Neural cell (in vitro differentiated cells): ENCODE measurements at regions not wholly inside any gene's neighbourhood (a gene's known extent, or its start where the extent isn't known, plus 50 kb on each side); places are given as distances from the start of the nearest gene placed in this dataset.

Source experiments
- H2AFZ ChIP-seq: fragments of 200-600, 300-800 bp; sonication (generic), shearing (Covaris generic); 2 replicates; pipeline ENCODE4 v1.6.0; 2014; ENCODE audit warnings: low read depth, mild to moderate bottlenecking, antibody characterized with exemption, low read length, moderate library complexity
- H3F3A ChIP-seq: fragments of 200-600 bp; shearing (Covaris generic); 2 replicates; pipeline ENCODE4 v1.6.1; 2016; ENCODE audit warnings: mild to moderate bottlenecking, moderate library complexity, mixed read lengths, antibody characterized with exemption, low read length; ENCODE audit not compliant: insufficient read depth, poor library complexity, severe bottlenecking
- H3K27ac ChIP-seq: fragments of 200-600, 300-800 bp; sonication (generic), shearing (Covaris generic); 2 replicates; pipeline ENCODE4 v1.5.1; 2014; ENCODE audit warnings: mild to moderate bottlenecking, low read length, moderate library complexity
- H3K27me3 ChIP-seq: fragments of 300-800, 200-600 bp; sonication (generic), shearing (Covaris generic); 2 replicates; pipeline ENCODE4 v1.6.0; 2014; ENCODE audit warnings: mild to moderate bottlenecking, low read depth, low read length, moderate library complexity; ENCODE audit not compliant: insufficient read depth
- H3K36me3 ChIP-seq: fragments of 300-800, 200-600 bp; sonication (generic), shearing (Covaris generic); 2 replicates; pipeline ENCODE4 v1.5.1; 2014; ENCODE audit warnings: mild to moderate bottlenecking, antibody characterized with exemption, low read length, moderate library complexity; ENCODE audit not compliant: insufficient read depth
- H3K4me2 ChIP-seq: fragments of 300-800, 200-600 bp; sonication (generic), shearing (Covaris generic); 2 replicates; pipeline ENCODE4 v1.6.0; 2014; ENCODE audit warnings: mild to moderate bottlenecking, low read length
- H3K4me3 ChIP-seq: fragments of 300-800, 200-600 bp; sonication (generic), shearing (Covaris generic); 2 replicates; pipeline ENCODE4 v1.5.1; 2014; ENCODE audit warnings: mild to moderate bottlenecking, low read length, moderate library complexity
- H3K79me2 ChIP-seq: fragments of 200-600 bp; shearing (Covaris generic); replicated peaks from 2 replicates; pipeline ENCODE4 v1.6.0; 2014; ENCODE audit warnings: mild to moderate bottlenecking, low read length, moderate library complexity; ENCODE audit not compliant: insufficient read depth
- H3K9ac ChIP-seq: fragments of 300-800, 200-600 bp; sonication (generic), shearing (Covaris generic); 2 replicates; pipeline ENCODE4 v1.6.1; 2016; ENCODE audit warnings: mild to moderate bottlenecking, low read length, mixed read lengths
- H3K9me2 ChIP-seq: fragments of 200-600 bp; shearing (Covaris generic); 2 replicates; pipeline ENCODE4 v1.6.1; 2016; ENCODE audit warnings: mild to moderate bottlenecking, low read length, mixed read lengths; ENCODE audit not compliant: insufficient read depth
- H3K9me3 ChIP-seq: fragments of 200-600, 300-800 bp; sonication (generic), shearing (Covaris generic); 2 replicates; pipeline ENCODE4 v1.6.1; 2016; ENCODE audit warnings: mild to moderate bottlenecking, mixed run types, low read length, moderate library complexity, mixed read lengths
- H4K20me1 ChIP-seq: fragments of 200-600 bp; shearing (Covaris generic); 2 replicates; pipeline ENCODE4 v1.6.1; 2016; ENCODE audit warnings: mild to moderate bottlenecking, mixed run types; ENCODE audit not compliant: insufficient read depth
- EP300 ChIP-seq: fragments of 450-650 bp; conservative IDR thresholded peaks from 2 replicates; pipeline ENCODE4 v1.6.1; 2014; ENCODE audit warnings: antibody characterized with exemption, mild to moderate bottlenecking, moderate library complexity; ENCODE audit not compliant: poor library complexity, severe bottlenecking
- EZH2 ChIP-seq: fragments of 200-600, 300-800 bp; shearing (Covaris generic), sonication (generic); IDR thresholded peaks from 2 replicates; pipeline ENCODE4 v1.6.1; 2014; ENCODE audit warnings: antibody characterized with exemption, low read length, borderline replicate concordance, mild to moderate bottlenecking; ENCODE audit not compliant: insufficient read depth, poor library complexity, severe bottlenecking
- MXI1 ChIP-seq: fragments of 450-650 bp; conservative IDR thresholded peaks from 2 replicates; pipeline ENCODE4 v1.6.1; 2014; ENCODE audit warnings: antibody characterized with exemption, mild to moderate bottlenecking; ENCODE audit not compliant: poor library complexity, severe bottlenecking
- POLR2AphosphoS5 ChIP-seq: IDR thresholded peaks from 2 replicates; pipeline ENCODE4 v1.6.1; 2012
- RAD21 ChIP-seq: fragments of 450-650 bp; conservative IDR thresholded peaks from 2 replicates; pipeline ENCODE4 v1.6.1; 2014; ENCODE audit warnings: antibody characterized with exemption, mild to moderate bottlenecking, moderate library complexity
- SMC3 ChIP-seq: fragments of 450-650 bp; conservative IDR thresholded peaks from 2 replicates; pipeline ENCODE4 v1.6.1; 2014; ENCODE audit warnings: antibody characterized with exemption, mild to moderate bottlenecking, moderate library complexity; ENCODE audit not compliant: poor library complexity
- TAF1 ChIP-seq: IDR thresholded peaks from 2 replicates; pipeline ENCODE4 v1.6.1; 2012; ENCODE audit warnings: low read depth
- TF ChIP-seq, protein P1 (sequence below): fragments of 450-650 bp; IDR thresholded peaks from 2 replicates; pipeline ENCODE4 v1.5.1; 2014; ENCODE audit warnings: antibody characterized with exemption, mild to moderate bottlenecking, moderate library complexity; ENCODE audit not compliant: poor library complexity, severe bottlenecking
- TF ChIP-seq, protein P2 (sequence below): IDR thresholded peaks from 2 replicates; pipeline ENCODE4 v1.6.1; 2012; ENCODE audit warnings: borderline replicate concordance

DNA sequence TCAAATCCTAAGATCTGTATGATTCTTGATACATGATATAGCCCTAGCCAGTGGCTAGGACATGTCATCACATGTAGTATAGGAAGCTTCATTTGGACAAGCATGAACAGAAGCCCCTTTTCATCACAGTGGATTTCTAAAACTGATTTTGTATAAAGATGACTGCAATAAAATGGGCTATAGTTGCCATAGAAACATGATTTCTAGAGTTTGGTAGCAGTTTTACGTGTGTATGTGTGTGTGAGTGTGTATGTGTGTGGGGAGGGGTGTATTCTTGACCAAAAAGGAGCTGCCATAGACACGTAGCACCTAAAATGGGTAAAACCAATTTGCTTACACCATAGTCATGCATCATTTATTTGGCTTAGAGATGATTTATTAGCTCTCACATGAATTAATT, 200.5 kb upstream of the CNR1 start:
- no peak overlapping the region for H3K4me2 ChIP-seq
- H3K79me2 ChIP-seq: no peaks in the 10 kb centered on the region
- H3K27me3 ChIP-seq: no peaks in the 10 kb centered on the region
- H3K27ac ChIP-seq: no peak overlapping the region
- no peaks in the 10 kb centered on the region for H3K9me3 ChIP-seq
- H3F3A ChIP-seq: no peaks in the 10 kb centered on the region
- no peak overlapping the region for H3K9ac ChIP-seq
- no peak overlapping the region for H3K4me3 ChIP-seq
- TF ChIP-seq EP300 (no peak), EZH2 (no peak), TAF1 (no peak), MXI1 (no peak), POLR2AphosphoS5 (no peak), SMC3 (no peak)
- TF ChIP-seq, protein P1, sequence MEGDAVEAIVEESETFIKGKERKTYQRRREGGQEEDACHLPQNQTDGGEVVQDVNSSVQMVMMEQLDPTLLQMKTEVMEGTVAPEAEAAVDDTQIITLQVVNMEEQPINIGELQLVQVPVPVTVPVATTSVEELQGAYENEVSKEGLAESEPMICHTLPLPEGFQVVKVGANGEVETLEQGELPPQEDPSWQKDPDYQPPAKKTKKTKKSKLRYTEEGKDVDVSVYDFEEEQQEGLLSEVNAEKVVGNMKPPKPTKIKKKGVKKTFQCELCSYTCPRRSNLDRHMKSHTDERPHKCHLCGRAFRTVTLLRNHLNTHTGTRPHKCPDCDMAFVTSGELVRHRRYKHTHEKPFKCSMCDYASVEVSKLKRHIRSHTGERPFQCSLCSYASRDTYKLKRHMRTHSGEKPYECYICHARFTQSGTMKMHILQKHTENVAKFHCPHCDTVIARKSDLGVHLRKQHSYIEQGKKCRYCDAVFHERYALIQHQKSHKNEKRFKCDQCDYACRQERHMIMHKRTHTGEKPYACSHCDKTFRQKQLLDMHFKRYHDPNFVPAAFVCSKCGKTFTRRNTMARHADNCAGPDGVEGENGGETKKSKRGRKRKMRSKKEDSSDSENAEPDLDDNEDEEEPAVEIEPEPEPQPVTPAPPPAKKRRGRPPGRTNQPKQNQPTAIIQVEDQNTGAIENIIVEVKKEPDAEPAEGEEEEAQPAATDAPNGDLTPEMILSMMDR: no peak
- TF ChIP-seq, protein P2, sequence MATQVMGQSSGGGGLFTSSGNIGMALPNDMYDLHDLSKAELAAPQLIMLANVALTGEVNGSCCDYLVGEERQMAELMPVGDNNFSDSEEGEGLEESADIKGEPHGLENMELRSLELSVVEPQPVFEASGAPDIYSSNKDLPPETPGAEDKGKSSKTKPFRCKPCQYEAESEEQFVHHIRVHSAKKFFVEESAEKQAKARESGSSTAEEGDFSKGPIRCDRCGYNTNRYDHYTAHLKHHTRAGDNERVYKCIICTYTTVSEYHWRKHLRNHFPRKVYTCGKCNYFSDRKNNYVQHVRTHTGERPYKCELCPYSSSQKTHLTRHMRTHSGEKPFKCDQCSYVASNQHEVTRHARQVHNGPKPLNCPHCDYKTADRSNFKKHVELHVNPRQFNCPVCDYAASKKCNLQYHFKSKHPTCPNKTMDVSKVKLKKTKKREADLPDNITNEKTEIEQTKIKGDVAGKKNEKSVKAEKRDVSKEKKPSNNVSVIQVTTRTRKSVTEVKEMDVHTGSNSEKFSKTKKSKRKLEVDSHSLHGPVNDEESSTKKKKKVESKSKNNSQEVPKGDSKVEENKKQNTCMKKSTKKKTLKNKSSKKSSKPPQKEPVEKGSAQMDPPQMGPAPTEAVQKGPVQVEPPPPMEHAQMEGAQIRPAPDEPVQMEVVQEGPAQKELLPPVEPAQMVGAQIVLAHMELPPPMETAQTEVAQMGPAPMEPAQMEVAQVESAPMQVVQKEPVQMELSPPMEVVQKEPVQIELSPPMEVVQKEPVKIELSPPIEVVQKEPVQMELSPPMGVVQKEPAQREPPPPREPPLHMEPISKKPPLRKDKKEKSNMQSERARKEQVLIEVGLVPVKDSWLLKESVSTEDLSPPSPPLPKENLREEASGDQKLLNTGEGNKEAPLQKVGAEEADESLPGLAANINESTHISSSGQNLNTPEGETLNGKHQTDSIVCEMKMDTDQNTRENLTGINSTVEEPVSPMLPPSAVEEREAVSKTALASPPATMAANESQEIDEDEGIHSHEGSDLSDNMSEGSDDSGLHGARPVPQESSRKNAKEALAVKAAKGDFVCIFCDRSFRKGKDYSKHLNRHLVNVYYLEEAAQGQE: no peak
- no peaks in the 10 kb centered on the region for H3K9me2 ChIP-seq
- H3K36me3 ChIP-seq: no peaks in the 10 kb centered on the region
- no peak overlapping the region for H2AFZ ChIP-seq
- no peaks in the 10 kb centered on the region for H4K20me1 ChIP-seq

DNA sequence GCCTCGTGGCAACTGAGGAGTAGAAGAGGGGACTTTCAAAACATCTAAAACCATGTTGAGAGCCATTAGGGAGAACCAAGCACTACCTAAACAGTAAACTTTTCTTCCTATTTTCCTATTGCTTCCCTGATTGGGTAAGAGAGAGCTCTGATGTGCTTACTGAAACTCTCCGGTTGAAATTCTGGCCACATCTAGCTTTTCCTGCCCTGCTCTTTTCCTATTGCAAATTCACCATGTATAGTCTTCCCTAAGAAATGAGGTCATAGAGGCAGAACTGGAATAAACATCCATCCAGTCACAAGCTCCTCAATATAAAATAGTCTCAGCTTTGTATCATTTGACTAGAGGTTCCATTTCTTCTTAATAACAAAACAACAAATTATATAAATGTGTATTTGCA, 199.5 kb upstream of the CNR1 start:
- Histone ChIP-seq H3K9me2 (no peaks in the 10 kb centered on the region), H2AFZ (no peak overlapping the region), H3K4me2 (no peak overlapping the region)

More for the DNA sequence above, 199.5 kb upstream of the CNR1 start:
- H4K20me1 ChIP-seq: no peaks in the 10 kb centered on the region
- H3K36me3 ChIP-seq: no peaks in the 10 kb centered on the region
- H3K9me3 ChIP-seq: no peaks in the 10 kb centered on the region
- no peak overlapping the region for H3K27ac ChIP-seq
- no peak for TF ChIP-seq SMC3
- TF ChIP-seq RAD21: no peak
- no peak for TF ChIP-seq POLR2AphosphoS5
- no peak for TF ChIP-seq TAF1
- TF ChIP-seq, protein P1: no peak
- no peak for TF ChIP-seq EP300
- no peak for TF ChIP-seq MXI1
- H3K9ac ChIP-seq: no peak overlapping the region
- no peaks in the 10 kb centered on the region for H3K27me3 ChIP-seq
- H3K4me3 ChIP-seq: no peak overlapping the region
- no peaks in the 10 kb centered on the region for H3F3A ChIP-seq
- H3K79me2 ChIP-seq: no peaks in the 10 kb centered on the region
